Fibroblast of the conjunctiva (primary cell): ENCODE measurements at regions not wholly inside any gene's neighbourhood (a gene's known extent, or its start where the extent isn't known, plus 50 kb on each side); places are given as distances from the start of the nearest gene placed in this dataset.

Source experiments
- DNase-seq: peaks from one replicate; pipeline ENCODE4 v3.0.0-alpha.2; 2010; ENCODE audit warnings: low read depth

DNA sequence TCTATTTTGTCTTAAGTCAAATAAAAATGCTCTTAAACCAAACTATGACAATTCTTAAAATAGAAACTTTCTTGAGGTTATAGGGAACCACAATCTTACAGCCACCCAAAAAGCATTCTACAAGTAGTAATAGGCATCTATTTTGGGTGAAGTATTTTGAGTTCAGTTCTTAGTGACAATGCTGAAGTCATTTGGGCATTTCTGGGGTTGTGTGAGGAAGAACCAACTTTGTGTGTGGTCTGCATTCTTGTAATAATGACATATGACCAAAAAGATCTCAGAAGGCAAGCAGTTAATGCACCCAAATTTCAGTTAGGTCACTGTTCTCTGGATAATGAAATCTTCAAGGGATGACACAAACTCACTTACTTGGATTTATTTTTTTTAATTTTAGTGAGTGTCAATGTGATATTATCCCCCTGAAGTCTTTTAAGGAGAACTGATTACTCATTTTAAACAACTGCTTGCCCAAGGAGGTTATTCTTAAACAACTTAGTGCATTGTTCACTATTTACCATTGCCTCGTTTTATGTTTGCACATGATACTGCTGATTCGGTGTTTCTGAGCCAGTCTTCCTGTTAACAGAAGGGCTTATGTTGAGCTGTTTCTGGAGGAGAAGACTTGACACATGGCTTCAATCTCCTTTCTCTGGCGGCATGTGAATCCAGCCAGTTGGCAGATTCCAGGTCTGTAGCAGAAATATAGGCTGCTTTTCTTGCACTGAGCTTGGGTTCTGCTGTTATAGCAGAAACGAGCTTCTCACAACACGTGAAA is 618.9 kb downstream of the BCKDHB start:
- DNase-seq, result no peak

DNA sequence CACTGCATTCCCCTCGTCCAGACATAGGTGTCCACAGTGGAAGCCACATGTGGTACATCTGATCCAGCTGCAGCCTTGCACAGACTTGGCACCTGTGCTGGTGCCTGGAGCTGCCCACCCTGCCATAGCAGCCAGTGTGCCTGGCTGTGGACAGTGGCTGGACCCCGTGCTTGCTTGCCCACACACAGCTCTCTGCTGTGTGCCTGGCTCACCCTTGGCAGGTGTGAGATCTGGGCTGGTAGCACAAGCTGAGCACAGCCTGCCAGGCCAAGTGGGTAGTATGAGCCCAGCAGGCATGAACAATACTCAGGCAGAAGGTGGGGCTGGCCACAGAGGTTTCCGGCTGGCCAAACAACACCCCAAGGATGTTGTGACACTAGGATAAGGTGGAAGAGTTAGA is 614.4 kb downstream of the BCKDHB start:
- no peak for DNase-seq

DNA sequence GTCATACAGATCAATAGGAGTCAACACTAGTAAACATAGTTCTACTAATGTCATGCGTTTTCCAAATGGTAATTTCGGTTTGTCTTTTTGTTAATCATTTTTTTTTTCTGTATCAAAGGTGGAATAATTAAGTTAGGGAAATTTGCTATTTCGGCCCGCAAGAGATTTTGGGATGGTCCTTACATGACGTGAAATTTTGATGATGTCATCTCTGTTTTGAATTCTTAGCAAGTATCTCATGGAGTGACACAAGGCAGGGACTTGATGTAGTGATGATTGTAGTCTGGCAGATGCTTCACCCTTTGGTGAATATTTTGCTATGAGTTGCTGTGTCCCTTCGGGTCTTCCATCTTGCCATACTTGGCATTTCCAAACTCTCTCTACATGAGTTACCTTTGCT is 608.0 kb downstream of the BCKDHB start:
- no peak for DNase-seq

DNA sequence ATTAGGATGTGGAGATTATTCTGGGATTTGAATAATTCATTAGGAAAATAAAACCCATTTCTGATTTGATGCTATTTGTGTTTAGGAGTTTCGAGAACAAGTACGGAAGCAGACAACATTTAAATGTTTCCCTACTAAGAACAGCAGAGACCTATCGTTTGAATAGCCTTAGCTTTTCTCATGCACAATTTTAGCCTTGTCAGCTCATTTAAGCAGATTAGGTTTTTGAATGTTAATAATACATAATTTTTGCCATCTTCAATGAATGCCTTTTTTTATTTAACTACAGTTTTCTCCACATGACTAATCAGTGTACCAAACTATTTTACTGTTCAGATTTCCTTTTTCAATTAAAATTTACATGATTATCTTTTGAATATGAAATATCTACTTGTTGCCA is 592.0 kb downstream of the BCKDHB start:
- no peak for DNase-seq

DNA sequence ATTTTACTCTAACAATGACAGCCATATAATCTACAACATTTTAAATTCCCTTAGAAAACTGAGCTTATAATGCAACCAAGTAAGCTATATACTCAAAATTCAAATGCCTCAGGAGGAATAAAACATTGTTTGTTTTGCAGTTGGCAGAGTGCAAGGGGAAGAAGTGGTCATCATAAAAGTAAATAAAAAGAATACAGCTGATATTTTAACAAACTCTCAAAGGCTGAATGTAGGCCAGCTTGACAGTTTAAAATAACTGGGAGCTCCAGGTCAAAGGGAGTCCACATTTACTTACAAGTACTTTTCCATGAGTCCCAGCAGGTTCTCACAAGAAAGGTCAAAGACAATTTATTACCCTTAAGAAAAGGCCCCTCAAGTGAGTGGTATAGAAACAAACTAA is 589.8 kb downstream of the BCKDHB start:
- no peak for DNase-seq

DNA sequence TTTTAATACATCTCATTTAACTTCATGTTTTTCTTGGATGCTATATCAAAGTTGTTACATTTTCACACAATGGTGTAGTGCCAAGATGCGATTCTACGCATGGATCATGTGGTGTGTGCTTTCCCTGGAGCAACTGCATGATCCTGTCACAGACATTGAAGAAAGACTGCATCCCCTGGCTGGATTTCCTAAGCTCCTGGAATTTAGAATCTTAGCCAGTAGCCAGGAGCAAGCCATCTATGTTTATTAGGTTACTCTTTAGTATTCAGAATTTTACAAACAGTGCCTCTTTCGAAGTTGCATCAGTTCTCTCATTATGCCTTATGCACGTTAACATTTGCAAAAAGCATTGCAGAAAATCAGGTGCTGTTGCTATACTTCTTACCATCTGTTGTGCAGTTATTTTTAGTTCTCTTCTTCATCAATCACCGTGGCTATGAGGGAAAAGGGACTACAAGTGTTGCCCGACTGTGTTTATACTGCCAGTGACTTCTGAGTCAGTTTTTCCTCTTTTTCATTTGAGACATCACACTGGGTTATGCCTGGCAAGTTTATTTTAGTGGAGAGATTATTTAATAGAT is 584.2 kb downstream of the BCKDHB start:
- DNase-seq, result peak; percentile 53

DNA sequence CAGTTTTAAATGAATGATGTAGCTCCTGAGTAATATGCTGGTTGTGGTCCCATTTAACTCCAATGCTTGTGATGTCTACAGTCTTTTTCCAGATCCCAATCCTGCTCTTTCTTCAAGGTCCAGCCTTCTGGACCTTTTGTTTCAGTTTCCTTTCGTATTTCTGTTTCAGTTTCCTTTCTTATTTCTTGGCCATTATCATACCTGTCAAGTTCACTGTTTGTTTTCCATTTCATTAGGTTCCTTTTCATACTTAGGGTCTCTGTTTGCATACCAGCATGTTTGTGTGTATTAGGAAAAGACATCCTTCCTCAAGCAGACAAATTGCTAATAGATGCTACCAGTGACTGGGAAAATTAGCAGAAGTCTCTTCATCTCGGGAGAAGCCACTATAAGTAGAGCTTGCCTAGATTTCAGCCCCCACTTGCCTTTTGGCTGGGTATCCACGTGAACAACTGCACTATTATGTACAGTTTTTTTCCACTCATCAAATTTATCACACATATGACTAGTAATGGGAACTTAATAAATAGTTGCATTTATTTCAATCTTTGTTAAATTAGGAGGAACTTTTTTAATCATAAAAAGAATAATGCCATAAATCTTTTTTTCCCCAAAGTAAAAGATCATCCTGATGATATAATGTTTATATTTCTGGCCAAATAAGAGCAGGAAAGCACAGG is 583.4 kb downstream of the BCKDHB start:
- no peak for DNase-seq

DNA sequence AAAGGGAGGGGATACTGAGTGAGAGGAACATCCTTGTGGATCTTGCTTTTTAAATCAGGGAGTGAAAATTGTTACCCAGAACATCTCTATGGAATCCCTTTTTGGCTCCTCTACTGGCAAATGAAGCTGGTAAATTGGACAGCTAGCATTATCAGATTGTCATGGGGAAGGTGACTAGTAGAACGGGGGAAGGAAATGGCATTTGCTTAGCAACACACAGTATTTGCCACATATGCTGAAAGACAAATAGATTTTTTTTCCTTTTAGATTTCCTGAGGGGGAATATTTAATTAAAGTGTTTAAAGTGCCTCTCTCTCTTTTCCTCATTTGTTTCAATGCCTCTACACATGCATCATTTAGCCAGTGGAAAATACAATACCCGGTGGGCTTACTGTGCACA is 573.5 kb downstream of the BCKDHB start:
- DNase-seq, result no peak

DNA sequence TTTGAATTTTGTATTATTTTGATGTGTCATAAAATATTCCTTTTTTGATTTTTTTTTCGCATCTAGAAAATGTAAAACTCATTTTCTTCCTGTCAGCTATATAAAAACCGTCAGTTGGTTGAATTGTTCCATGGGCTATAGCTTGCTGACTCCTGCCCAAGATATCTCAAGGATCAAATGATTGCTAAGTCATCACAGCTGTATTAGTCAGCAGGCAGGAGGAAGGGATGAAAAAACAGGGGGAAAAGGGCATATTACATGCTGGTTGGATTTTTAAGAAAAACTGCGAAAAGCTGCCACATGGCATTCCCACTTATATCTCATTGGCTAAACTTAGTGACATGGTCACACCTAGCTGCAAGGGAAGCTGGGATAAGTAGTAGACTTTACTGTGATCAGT is 569.9 kb downstream of the BCKDHB start:
- DNase-seq, result no peak

DNA sequence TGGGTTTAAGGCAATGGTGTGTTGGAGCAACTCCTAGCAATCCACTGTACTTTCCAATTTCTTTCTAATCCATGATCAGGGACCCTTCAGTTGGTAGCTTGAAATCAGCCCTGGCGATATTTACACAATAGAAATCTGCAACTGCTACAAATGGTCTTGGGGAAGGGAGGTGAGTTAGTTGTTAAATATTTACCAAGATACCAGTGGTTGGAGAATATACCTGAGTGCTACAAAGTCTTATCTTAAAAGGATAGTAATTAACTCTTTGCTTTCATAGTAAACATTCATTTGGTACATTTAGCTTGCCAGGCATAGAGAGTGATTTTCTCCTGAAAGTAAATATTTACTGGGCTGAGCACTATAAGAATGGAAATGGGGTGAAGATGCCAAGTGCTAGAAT is 568.2 kb downstream of the BCKDHB start:
- no peak for DNase-seq

DNA sequence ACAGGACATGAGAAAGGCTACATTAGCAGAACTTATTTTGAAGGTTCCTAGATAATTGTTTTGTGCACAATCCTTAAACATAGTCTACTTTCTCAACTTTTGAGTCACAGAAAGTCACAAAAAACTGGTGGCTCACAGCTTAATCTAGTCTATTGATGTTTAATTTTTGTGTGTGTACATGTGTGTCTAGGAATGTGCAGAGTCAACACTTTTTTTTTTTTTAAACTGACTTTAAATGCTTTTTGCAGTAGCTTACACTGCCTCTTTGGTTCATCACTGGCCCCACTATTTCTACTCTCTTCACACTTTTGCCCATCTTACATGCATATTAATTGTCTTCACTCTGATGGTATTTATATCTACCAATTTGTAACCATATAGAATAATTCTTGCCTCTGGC is 566.9 kb downstream of the BCKDHB start:
- no peak for DNase-seq

DNA sequence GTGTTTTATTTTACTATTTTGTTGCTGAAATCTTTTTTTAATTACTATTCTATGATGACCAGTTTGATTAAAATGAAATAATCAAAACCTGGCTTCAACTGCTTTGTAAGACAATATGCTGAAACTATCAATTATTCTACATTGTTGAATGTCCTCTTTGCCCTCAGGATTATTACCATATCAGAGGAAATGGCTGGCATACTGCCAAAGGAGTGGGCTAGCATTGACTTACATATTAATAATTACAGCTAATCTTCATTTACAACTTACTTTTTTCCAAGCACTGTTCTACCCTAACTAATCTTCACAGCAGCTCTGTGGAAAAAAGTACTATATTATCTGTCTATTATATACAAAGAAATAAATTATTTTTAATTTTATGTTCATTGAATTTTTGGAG is 560.5 kb downstream of the BCKDHB start:
- DNase-seq, result no peak

DNA sequence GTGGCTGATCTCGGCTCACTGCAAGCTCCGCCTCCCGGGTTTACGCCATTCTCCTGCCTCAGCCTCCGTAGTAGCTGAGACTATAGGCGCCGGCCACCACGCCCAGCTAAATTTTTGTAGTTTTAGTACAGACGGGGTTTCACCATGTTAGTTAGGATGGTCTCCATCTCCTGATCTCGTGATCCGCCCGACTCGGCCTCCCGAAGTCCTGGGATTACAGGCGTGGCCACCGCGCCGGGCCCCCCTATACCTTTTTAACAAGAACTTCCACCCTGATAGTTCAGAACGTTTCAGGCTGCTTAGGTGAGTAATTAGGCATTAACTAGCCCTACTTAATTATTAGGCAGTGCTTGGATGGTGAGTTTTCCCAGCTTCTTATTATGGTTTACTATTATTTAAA is 552.5 kb downstream of the BCKDHB start:
- DNase-seq, result no peak

DNA sequence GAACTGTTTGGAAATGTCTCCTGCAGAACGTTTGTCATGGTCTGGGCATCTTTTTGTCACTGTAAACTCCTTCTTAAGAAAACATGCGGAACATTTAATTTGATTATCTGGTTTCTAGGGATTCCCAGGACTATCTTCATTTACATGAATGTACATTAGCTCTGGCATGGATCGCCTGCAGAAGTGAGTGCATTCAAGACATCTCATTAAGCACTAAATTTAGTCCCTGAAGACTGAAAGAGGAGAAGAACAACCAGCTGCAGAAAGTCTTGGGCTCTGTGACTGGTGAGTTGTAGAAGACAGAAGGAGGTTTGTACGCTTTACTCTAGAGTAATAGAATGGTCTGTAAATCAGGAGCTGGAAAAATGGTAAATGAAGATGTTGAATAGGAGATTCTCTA is 540.7 kb downstream of the BCKDHB start:
- no peak for DNase-seq

DNA sequence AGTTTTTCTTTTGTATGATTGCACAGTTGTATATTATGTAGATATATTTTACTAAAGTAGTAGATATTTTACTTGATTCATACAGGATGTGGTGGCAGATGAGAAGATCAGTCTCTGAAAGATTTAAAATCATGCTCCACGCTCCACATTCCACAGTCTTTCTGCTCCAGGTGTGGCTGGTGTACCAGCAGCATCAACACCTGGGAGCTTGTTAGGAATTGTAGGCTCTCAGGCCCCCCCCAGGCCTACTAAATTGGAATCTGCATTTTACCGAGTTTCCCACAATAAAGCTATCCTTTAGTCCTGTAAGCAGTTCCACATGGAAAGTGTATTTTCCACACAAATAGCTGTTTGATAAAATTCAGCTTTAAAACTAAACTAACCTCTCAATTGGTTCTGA is 537.4 kb downstream of the BCKDHB start:
- DNase-seq, result no peak

DNA sequence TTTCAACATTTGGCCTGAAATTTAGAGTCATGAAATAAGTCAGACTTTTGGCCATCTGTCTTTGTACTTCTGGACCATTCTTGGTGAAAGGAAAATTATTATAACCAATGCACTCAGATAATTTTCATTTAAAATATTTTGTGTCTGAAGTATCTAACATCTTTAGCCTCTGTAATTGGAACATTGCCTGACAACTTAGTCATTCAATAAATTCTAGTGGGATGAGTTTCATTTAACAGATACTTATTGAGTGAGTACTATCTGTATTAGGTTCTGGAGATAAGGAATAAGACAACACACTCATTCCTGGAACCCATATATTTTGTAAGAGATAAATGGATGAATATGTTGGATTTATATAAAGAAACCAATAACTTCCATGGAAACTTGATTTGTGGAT is 536.0 kb downstream of the BCKDHB start:
- DNase-seq, result peak; percentile 5

DNA sequence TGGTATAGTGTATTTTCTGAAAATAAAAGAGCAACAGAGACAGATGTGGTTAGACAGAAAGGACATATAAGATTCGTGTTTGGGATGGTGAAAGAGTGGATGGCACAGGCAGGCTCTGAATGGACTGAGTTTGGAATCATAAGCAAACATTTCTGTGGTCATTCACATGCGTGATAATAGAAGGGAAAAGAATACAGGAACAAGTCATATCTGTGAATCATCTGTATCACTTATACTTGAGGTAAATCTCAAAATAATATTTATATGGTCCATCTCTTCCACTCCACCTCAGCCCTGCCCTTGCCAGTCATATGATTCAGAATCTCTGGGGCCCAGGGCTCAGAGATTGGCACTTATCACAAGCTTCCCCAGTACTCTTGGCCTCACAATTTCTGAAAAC is 535.1 kb downstream of the BCKDHB start:
- no peak for DNase-seq

DNA sequence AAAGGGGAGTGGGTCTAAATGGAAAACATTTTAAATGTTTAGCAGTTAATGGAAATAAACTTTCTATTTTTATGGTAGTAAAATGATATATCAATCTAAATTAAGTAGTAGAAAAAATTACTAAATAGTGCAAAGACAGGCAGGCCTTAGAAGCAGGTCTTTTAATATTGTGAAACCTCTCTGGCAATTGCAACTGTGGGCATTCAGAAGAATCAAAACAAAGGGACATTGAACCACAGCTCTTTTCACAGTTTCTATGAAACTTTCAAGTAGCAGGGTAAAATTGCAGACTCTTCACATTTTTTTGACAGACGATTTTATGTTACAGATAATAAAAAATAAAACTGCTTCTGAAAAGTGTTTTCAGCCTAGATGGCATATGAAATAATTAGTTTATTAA is 533.7 kb downstream of the BCKDHB start:
- no peak for DNase-seq

DNA sequence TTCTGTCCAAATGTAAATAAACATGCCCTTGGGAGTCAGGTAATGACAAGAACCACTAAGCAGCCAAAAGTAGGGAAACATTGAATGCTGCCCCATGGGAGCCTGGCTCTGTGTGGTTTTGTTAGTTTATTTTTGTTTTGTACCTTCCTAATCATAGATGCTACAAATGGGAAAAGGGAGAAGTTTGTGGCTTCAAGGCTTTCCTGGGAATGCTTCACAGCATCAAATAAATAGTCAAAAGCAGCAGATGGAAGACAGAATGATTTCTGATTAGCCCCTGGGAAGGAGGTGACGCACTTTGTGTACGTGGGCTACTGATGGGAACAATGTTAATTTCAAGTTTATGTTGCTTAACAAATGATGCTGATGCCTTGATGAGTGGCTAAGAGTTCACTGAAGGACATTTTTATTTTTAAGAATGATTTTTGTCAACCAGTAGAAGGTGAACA is 532.7 kb downstream of the BCKDHB start:
- no peak for DNase-seq

DNA sequence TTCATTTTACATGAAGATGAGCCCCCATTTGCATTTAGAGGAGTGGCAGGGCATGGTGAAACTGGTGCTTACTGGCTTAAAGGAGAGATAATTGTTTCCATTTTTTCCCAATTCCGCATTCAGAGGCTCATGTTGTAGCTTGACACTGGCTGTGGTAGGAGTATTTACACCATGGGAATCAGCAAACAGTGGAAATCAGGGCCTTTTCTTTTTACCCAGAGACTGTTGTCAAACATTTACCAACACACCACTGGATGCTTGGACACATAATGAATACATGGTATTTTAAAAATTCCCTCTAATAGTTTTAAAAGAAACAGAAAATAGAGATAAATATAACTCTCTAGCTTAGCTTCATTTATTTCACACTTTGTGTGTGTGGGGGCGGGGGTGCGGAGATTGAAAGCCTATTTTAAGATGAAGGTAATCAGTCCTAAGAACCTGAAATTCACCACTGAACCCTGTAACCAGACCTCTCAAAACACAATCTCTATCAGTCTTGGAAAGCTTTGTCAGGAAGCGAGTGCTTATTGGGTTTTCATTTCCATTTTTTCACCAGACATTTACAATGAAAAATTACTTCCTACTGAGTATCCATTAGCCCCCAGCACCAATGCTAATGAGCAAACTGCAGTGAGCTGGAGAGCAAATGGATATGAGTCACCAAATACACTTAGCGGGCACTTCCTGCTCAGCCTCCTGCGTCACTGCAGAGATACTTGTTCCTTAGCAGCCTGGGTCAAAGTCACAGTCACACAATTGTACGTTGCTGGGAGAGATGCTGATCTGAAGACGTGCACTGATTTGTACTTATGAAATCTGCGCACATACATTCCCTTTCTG is 532.0 kb downstream of the BCKDHB start:
- DNase-seq, result peak; percentile 69

DNA sequence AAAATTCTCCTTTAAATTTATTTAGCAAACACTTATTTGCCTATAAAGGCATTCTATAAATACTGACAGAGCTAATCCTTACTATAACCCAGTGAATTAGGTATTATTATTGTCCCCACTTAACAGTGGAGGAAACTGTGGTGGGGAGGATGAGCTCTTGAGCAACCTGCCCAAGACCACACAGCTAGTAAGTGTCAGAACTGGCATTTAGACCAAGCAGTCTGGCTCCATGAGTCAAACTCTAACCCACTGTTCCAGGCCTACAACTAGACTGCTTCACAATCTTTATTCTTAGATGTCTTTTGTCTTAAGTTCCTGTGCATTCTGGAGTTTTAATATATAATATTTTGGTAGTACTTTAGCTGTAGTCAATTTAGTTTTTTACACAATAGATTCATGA is 530.8 kb downstream of the BCKDHB start:
- DNase-seq, result no peak

DNA sequence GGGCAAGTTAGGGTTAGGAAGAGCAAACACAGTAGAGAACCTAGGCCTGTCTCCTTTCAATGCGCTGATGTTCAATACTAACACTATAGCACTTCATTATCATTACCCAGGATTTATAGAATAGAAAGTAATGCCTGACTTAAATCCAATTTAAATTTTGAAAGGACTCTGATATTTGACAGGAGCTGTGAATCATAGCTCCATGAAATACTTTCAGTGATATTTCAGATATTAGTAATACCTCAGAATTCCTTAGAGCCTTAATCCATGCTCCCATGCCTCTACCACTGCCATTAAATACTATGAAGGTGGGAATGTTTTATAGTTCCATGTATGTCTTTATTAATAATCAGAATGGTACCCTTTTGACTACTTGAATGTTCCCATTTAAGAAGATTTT is 530.2 kb downstream of the BCKDHB start:
- DNase-seq, result no peak

DNA sequence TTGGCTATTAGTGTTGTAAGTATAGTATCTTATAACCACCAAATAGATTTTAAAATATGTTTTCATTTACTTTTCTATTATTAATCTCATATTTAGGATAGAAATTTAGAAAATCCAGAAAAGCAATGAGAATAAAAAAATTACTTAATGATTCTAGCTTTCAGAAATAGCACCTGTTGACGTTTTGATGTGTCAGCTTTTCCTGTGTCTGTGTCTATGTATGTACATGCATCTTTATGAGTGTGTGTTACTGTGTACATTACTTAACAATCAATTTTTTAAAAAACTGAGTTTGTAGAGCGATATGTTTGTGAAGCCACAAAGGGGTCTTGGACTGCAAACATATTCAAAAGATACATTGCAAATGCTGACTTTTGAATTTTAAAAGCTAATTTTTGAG is 526.9 kb downstream of the BCKDHB start:
- DNase-seq, result no peak
